Trophoblast cell (in vitro differentiated cells and primary cell): ENCODE measurements at regions not wholly inside any gene's neighbourhood (a gene's known extent, or its start where the extent isn't known, plus 50 kb on each side); places are given as distances from the start of the nearest gene placed in this dataset.

Experiments
- DNase-seq, 2 donors: peaks; one replicate each; pipeline ENCODE4 v3.0.0-alpha.2; 2016
- H2AFZ ChIP-seq: 2 replicates; pipeline ENCODE4 v1.6.1; 2013; ENCODE audit warnings: low read length, moderate library complexity, mild to moderate bottlenecking; ENCODE audit not compliant: insufficient read depth, poor library complexity
- H2AK5ac ChIP-seq: 2 replicates; pipeline ENCODE4 v1.6.1; 2013; ENCODE audit warnings: mild to moderate bottlenecking, low read length
- H2BK120ac ChIP-seq: 2 replicates; pipeline ENCODE4 v1.6.1; 2013; ENCODE audit warnings: low read length, mild to moderate bottlenecking, moderate library complexity; ENCODE audit not compliant: insufficient read depth, poor library complexity
- H2BK12ac ChIP-seq: 2 replicates; pipeline ENCODE4 v1.6.1; 2013; ENCODE audit warnings: mild to moderate bottlenecking, low read length, moderate library complexity
- H2BK5ac ChIP-seq: 2 replicates; pipeline ENCODE4 v1.6.1; 2013; ENCODE audit warnings: low read length, low read depth, moderate library complexity, mild to moderate bottlenecking; ENCODE audit not compliant: poor library complexity
- H3K14ac ChIP-seq: 2 replicates; pipeline ENCODE4 v1.6.1; 2013; ENCODE audit warnings: mild to moderate bottlenecking, low read length
- H3K18ac ChIP-seq: 2 replicates; pipeline ENCODE4 v1.6.1; 2013; ENCODE audit warnings: mild to moderate bottlenecking, low read length
- H3K23ac ChIP-seq: 2 replicates; pipeline ENCODE4 v1.6.1; 2013; ENCODE audit warnings: low read length
- H3K27ac ChIP-seq: 2 replicates; pipeline ENCODE4 v1.5.1; 2013; ENCODE audit warnings: low read depth, mild to moderate bottlenecking, inconsistent platforms, low read length, moderate library complexity
- H3K27me3 ChIP-seq: 2 replicates; pipeline ENCODE4 v1.6.1; 2013; ENCODE audit warnings: inconsistent platforms, mild to moderate bottlenecking, low read length, moderate library complexity; ENCODE audit not compliant: insufficient read depth
- H3K36me3 ChIP-seq, 2 experiments: 1 replicate in 1 of 2; 2 replicates in 1 of 2; pipeline ENCODE4 v1.6.1; 2013; ENCODE audit warnings: low read length in 2 of 2, mild to moderate bottlenecking in 2 of 2, moderate library complexity in 1 of 2; ENCODE audit not compliant: insufficient read depth in 2 of 2, control insufficient read depth in 1 of 2
- H3K4ac ChIP-seq: 2 replicates; pipeline ENCODE4 v1.6.1; 2013; ENCODE audit warnings: low read depth, mild to moderate bottlenecking, low read length, moderate library complexity
- H3K4me1 ChIP-seq, 2 experiments: 1 replicate in 1 of 2; 2 replicates in 1 of 2; pipeline ENCODE4 v1.6.1; 2013; ENCODE audit warnings: low read length in 2 of 2, mild to moderate bottlenecking in 2 of 2, moderate library complexity in 1 of 2; ENCODE audit not compliant: insufficient read depth in 2 of 2, control insufficient read depth in 1 of 2
- H3K4me2 ChIP-seq: 2 replicates; pipeline ENCODE4 v1.6.1; 2013; ENCODE audit warnings: inconsistent platforms, mild to moderate bottlenecking, low read length, moderate library complexity
- H3K4me3 ChIP-seq: 2 replicates; pipeline ENCODE4 v1.5.1; 2013; ENCODE audit warnings: mild to moderate bottlenecking, low read depth, low read length, inconsistent platforms
- H3K79me1 ChIP-seq: one replicate; pipeline ENCODE4 v1.6.1; 2013; ENCODE audit warnings: low read length
- H3K79me2 ChIP-seq: 2 replicates; pipeline ENCODE4 v1.6.1; 2013; ENCODE audit warnings: low read length, mild to moderate bottlenecking; ENCODE audit not compliant: control insufficient read depth, insufficient read depth, poor library complexity
- H3K9ac ChIP-seq: 2 replicates; pipeline ENCODE4 v1.6.1; 2013; ENCODE audit warnings: mild to moderate bottlenecking, low read length
- H3K9me3 ChIP-seq: 2 replicates; pipeline ENCODE4 v1.6.1; 2013; ENCODE audit warnings: low read depth, mild to moderate bottlenecking, control low read depth, inconsistent platforms, low read length; ENCODE audit not compliant: insufficient read depth
- H4K12ac ChIP-seq: 2 replicates; pipeline ENCODE4 v1.6.1; 2013; ENCODE audit warnings: low read depth, mild to moderate bottlenecking, low read length, moderate library complexity
- H4K8ac ChIP-seq: 2 replicates; pipeline ENCODE4 v1.6.1; 2013; ENCODE audit warnings: low read depth, mild to moderate bottlenecking, low read length, moderate library complexity
- H4K91ac ChIP-seq: one replicate; pipeline ENCODE4 v1.6.1; 2013; ENCODE audit warnings: low read depth, mild to moderate bottlenecking, low read length, moderate library complexity
- WGBS: extraction: QIAGEN DNeasy Blood & Tissue Kit; methylation state at CpG from one replicate; pipeline ENCODE4 v1.1.7; 2013; ENCODE audit warnings: missing lambda C conversion rate; ENCODE audit not compliant: insufficient read length, insufficient coverage; ENCODE audit errors: extremely low coverage; 5-methylcytosine and 5-hydroxymethylcytosine counted together

- Histone ChIP-seq H4K12ac (no peak overlapping the region), H3K18ac (no peak overlapping the region), H2AFZ (no peak overlapping the region), H3K4me1 (peaks cover 0 to 1% of the 10 kb centered on the region in 2 experiments), H3K36me3 (no peaks in the 10 kb centered on the region), H3K4me2 (no peak overlapping the region), H3K9ac (no peak overlapping the region), H3K27me3 (no peaks in the 10 kb centered on the region), H3K23ac (no peak overlapping the region), H3K79me1 (no peaks in the 10 kb centered on the region), H4K8ac (no peak overlapping the region), H3K27ac (no peak overlapping the region), H3K9me3 (no peaks in the 10 kb centered on the region), H2BK12ac (no peak overlapping the region), H2AK5ac (no peak overlapping the region), H4K91ac (no peak overlapping the region), H3K14ac (no peak overlapping the region), H2BK5ac (no peak overlapping the region), H3K4ac (no peak overlapping the region), H3K79me2 (no peaks in the 10 kb centered on the region), H2BK120ac (no peak overlapping the region), H3K4me3 (no peak overlapping the region)
- WGBS = no CpG with 5 or more reads among the region's 4 CpGs
- no peak for DNase-seq
These were observed 342.3 kb downstream of the ZSWIM6 start for GRCh38 chr5:61674378-61674777.

- Histone ChIP-seq H4K8ac (no peak overlapping the region), H3K9me3 (no peaks in the 10 kb centered on the region), H3K27ac (no peak overlapping the region), H3K36me3 (no peaks in the 10 kb centered on the region), H3K4me1 (peaks cover 0 to 1% of the 10 kb centered on the region in 2 experiments), H2BK120ac (no peak overlapping the region), H2AFZ (no peak overlapping the region), H2BK5ac (no peak overlapping the region), H3K27me3 (no peaks in the 10 kb centered on the region), H3K4me2 (no peak overlapping the region), H3K79me1 (no peaks in the 10 kb centered on the region), H4K12ac (no peak overlapping the region), H3K14ac (no peak overlapping the region), H2BK12ac (no peak overlapping the region), H3K4ac (no peak overlapping the region), H3K4me3 (no peak overlapping the region), H4K91ac (no peak overlapping the region), H2AK5ac (no peak overlapping the region), H3K23ac (no peak overlapping the region), H3K18ac (no peak overlapping the region), H3K79me2 (no peaks in the 10 kb centered on the region), H3K9ac (no peak overlapping the region)
- no peak for DNase-seq
- WGBS = no CpG with 5 or more reads among the region's 5 CpGs
These were observed 343.1 kb downstream of the ZSWIM6 start for GRCh38 chr5:61675015-61675692.

DNA sequence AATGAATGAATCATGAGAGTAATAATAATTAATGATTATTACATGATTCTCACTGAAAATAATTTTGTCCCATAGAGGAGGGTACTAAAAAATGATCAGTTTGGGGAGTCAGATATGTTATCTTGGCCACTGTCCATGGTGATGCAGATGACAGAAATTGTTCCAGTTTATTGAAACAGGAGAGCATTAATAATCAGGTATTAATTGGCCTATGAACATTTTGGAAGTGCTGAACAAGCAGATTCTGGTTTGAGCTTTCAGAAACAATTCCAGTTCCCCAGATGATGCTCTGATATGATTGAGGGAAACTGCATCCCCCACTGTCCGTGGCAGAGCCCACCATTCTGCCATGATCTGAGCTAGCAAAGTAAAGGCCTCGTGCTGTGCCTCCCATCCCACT lies 345.2 kb downstream of the ZSWIM6 start:
- Histone ChIP-seq H3K79me1 (no peaks in the 10 kb centered on the region), H3K4me1 (peaks cover 0 to 1% of the 10 kb centered on the region in 2 experiments), H2BK5ac (no peak overlapping the region), H4K8ac (no peak overlapping the region), H3K36me3 (no peaks in the 10 kb centered on the region), H3K14ac (no peak overlapping the region), H3K9me3 (no peaks in the 10 kb centered on the region), H2BK120ac (no peak overlapping the region), H2AFZ (no peak overlapping the region), H3K27ac (no peak overlapping the region), H3K23ac (no peak overlapping the region), H3K4me2 (no peak overlapping the region), H2BK12ac (no peak overlapping the region), H4K91ac (no peak overlapping the region), H2AK5ac (no peak overlapping the region), H3K4ac (no peak overlapping the region), H3K79me2 (no peaks in the 10 kb centered on the region), H3K18ac (no peak overlapping the region), H3K9ac (no peak overlapping the region), H3K27me3 (no peaks in the 10 kb centered on the region), H3K4me3 (no peak overlapping the region), H4K12ac (no peak overlapping the region)
- DNase-seq = no peak
- no CpG with 5 or more reads among the region's 2 CpGs for WGBS

- no CpG with 5 or more reads among the region's 4 CpGs for WGBS
- Histone ChIP-seq H3K4ac (no peak overlapping the region), H2BK12ac (no peak overlapping the region), H3K27me3 (no peaks in the 10 kb centered on the region), H3K79me1 (no peaks in the 10 kb centered on the region), H3K9ac (no peak overlapping the region), H4K12ac (no peak overlapping the region), H4K8ac (no peak overlapping the region), H3K9me3 (no peaks in the 10 kb centered on the region), H3K4me1 (peaks cover 0 to 1% of the 10 kb centered on the region in 2 experiments), H3K18ac (no peak overlapping the region), H3K14ac (no peak overlapping the region), H3K23ac (no peak overlapping the region), H2BK5ac (no peak overlapping the region), H3K79me2 (no peaks in the 10 kb centered on the region), H4K91ac (no peak overlapping the region), H2AFZ (no peak overlapping the region), H3K4me2 (no peak overlapping the region), H2BK120ac (no peak overlapping the region), H2AK5ac (no peak overlapping the region), H3K4me3 (no peak overlapping the region), H3K27ac (no peak overlapping the region), H3K36me3 (no peaks in the 10 kb centered on the region)
- DNase-seq = no peak
These were observed 346.9 kb downstream of the ZSWIM6 start for GRCh38 chr5:61678966-61679365.
